OCI-LY7 (cell line): ENCODE measurements at regions not wholly inside any gene's neighbourhood (a gene's known extent, or its start where the extent isn't known, plus 50 kb on each side); places are given as distances from the start of the nearest gene placed in this dataset.

Experiments
- CTCF ChIP-seq: fragments of 200-600 bp; sonication (generic); conservative IDR thresholded peaks from 2 replicates; pipeline ENCODE4 v1.5.1; 2014; ENCODE audit warnings: mild to moderate bottlenecking, antibody characterized with exemption, low read length, moderate library complexity, mixed read lengths
- EZH2phosphoT487 ChIP-seq: fragments of 200-600 bp; sonication (generic); IDR thresholded peaks from 2 replicates; pipeline ENCODE4 v1.6.1; 2018; ENCODE audit warnings: low read depth, borderline replicate concordance, mild to moderate bottlenecking, mixed run types, antibody characterized with exemption, low read length, moderate library complexity, mixed read lengths

GRCh38 chr15:95626501-95627361 lies 703.8 kb upstream of the NR2F2 start:
- TF ChIP-seq CTCF, result no peak
- no peak for TF ChIP-seq EZH2phosphoT487
